Testis (tissue), 2 donors: ENCODE measurements at regions not wholly inside any gene's neighbourhood (a gene's known extent, or its start where the extent isn't known, plus 50 kb on each side); places are given as distances from the start of the nearest gene placed in this dataset.

Experiments
- CTCF ChIP-seq, 3 experiments: fragments of 450-650 bp in 2 of 3; fragments of 200-600 bp in 1 of 3; sonication (generic) in 1 of 3; IDR thresholded peaks; one replicate each; pipeline ENCODE4 v1.5.1; 2016 to 2019; ENCODE audit warnings: antibody characterized with exemption in 3 of 3, mild to moderate bottlenecking in 2 of 3, moderate library complexity in 1 of 3
- POLR2A ChIP-seq: fragments of 450-650 bp; IDR thresholded peaks from one replicate; pipeline ENCODE4 v1.6.1; 2017; ENCODE audit warnings: antibody characterized with exemption, mild to moderate bottlenecking, moderate library complexity

- no peak for TF ChIP-seq POLR2A
- TF ChIP-seq CTCF (IDR thresholded peaks at IDR 0.05) = no peak
Measured at GRCh38 chr5:174563899-174564298, 160.5 kb upstream of the MSX2 start.
